H1 (cell line): ENCODE measurements at regions not wholly inside any gene's neighbourhood (a gene's known extent, or its start where the extent isn't known, plus 50 kb on each side); places are given as distances from the start of the nearest gene placed in this dataset.

ENCODE experiments used
- CTCF ChIA-PET: fragments of 300-600 bp; sonication (Branson Sonifier 250); formaldehyde crosslinking; loops from one replicate; lab custom pipeline; 2021; ENCODE audit not compliant: partially characterized antibody; lab: Charles Lee
- POLR2A ChIA-PET: fragments of 300-600 bp; sonication (Branson Sonifier 250); formaldehyde crosslinking; loops from one replicate; lab custom pipeline; 2021; ENCODE audit warnings: inconsistent platforms; ENCODE audit not compliant: partially characterized antibody; lab: Charles Lee
- DNase-seq, 2 experiments: peaks; one replicate each; pipeline versions ENCODE4 v3.0.0 to v3.0.0-alpha.2; 2010 to 2022; ENCODE audit warnings: low spot score in 2 of 2, low read depth in 1 of 2, mixed read lengths in 1 of 2
- FAIRE-seq: peaks from 2 replicates; lab custom pipeline; 2011; peaks lifted over from hg19 to GRCh38; lab: Jason Lieb, UNC
- H2AFZ ChIP-seq: 2 replicates; pipeline ENCODE4 v1.8.1; 2012; ENCODE audit warnings: low read length, inconsistent platforms
- H2AK5ac ChIP-seq: 2 replicates; pipeline ENCODE4 v1.6.1; 2013; ENCODE audit warnings: low read depth, low read length
- H2BK120ac ChIP-seq: replicated peaks from 2 replicates; pipeline ENCODE3; 2013; ENCODE audit warnings: low read depth, low read length, inconsistent platforms
- H2BK12ac ChIP-seq: 2 replicates; pipeline ENCODE4 v1.6.1; 2013; ENCODE audit warnings: low read depth, low read length
- H2BK15ac ChIP-seq: 2 replicates; pipeline ENCODE4 v1.6.1; 2013; ENCODE audit warnings: low read length
- H2BK20ac ChIP-seq: 2 replicates; pipeline ENCODE4 v1.6.1; 2013; ENCODE audit warnings: low read length
- H2BK5ac ChIP-seq: 2 replicates; pipeline ENCODE4 v1.6.1; 2013; ENCODE audit warnings: low read depth, low read length
- H3K14ac ChIP-seq: 2 replicates; pipeline ENCODE4 v1.6.1; 2013; ENCODE audit warnings: inconsistent platforms; ENCODE audit not compliant: insufficient read length
- H3K18ac ChIP-seq: 2 replicates; pipeline ENCODE4 v1.6.1; 2013; ENCODE audit warnings: low read length; ENCODE audit errors: extremely low read depth
- H3K23ac ChIP-seq: 2 replicates; pipeline ENCODE4 v1.6.1; 2013; ENCODE audit warnings: inconsistent platforms; ENCODE audit not compliant: insufficient read length
- H3K23me2 ChIP-seq: 2 replicates; pipeline ENCODE4 v1.6.1; 2013; ENCODE audit warnings: low read depth, low read length
- H3K27ac ChIP-seq: 2 replicates; pipeline ENCODE4 v1.6.1; 2011; ENCODE audit warnings: low read depth, low read length, inconsistent platforms
- H3K27me3 ChIP-seq, 4 experiments: replicated peaks in 1 of 4; 1 replicate in 1 of 4; 2 replicates in 3 of 4; pipeline versions ENCODE4 v1.6.1 to v1.8.1; 2011 to 2013; ENCODE audit warnings: low read length in 3 of 4, mild to moderate bottlenecking in 3 of 4, inconsistent platforms in 2 of 4, mixed read lengths in 2 of 4, moderate library complexity in 1 of 4; ENCODE audit not compliant: control insufficient read depth in 3 of 4, insufficient read depth in 3 of 4; ENCODE audit errors: extremely low read depth in 1 of 4
- H3K36me3 ChIP-seq, 4 experiments: 2 replicates each; pipeline versions ENCODE4 v1.6.1 to v1.8.1; 2011 to 2013; ENCODE audit warnings: mild to moderate bottlenecking in 4 of 4, low read length in 3 of 4, moderate library complexity in 2 of 4, control low read depth in 1 of 4, inconsistent platforms in 1 of 4; ENCODE audit not compliant: insufficient read depth in 4 of 4, control insufficient read depth in 2 of 4
- H3K4ac ChIP-seq: replicated peaks from 2 replicates; pipeline ENCODE3; 2013; ENCODE audit warnings: low read length, low read depth, mixed read lengths, inconsistent platforms; ENCODE audit not compliant: insufficient read length
- H3K4me1 ChIP-seq, 4 experiments: replicated peaks in 1 of 4; 1 replicate in 1 of 4; 2 replicates in 3 of 4; pipeline versions ENCODE4 v1.6.1 to v1.8.1; 2011 to 2013; ENCODE audit warnings: low read length in 3 of 4, inconsistent platforms in 2 of 4, mixed read lengths in 1 of 4; ENCODE audit not compliant: insufficient read depth in 4 of 4, control insufficient read depth in 3 of 4
- H3K4me2 ChIP-seq, 2 experiments: 2 replicates each; pipeline versions ENCODE4 v1.6.1 to v1.8.1; 2011 to 2013; ENCODE audit warnings: low read depth in 2 of 2, low read length in 2 of 2, control low read depth in 1 of 2, inconsistent platforms in 1 of 2, mild to moderate bottlenecking in 1 of 2; ENCODE audit not compliant: insufficient read depth in 1 of 2
- H3K4me3 ChIP-seq, 4 experiments: fragments of 200-600, 300-600 bp in 1 of 4; sonication (generic), shearing (Covaris generic), sonication (Bioruptor Twin) in 1 of 4; 2 replicates each; pipeline versions ENCODE4 v1.5.1 to v1.8.1; 2011 to 2016; ENCODE audit warnings: low read length in 4 of 4, low read depth in 3 of 4, control low read depth in 2 of 4, inconsistent platforms in 2 of 4, mild to moderate bottlenecking in 2 of 4, mixed read lengths in 1 of 4, moderate library complexity in 1 of 4; ENCODE audit not compliant: insufficient read depth in 2 of 4; ENCODE audit errors: extremely low read depth in 1 of 4
- H3K56ac ChIP-seq: replicated peaks from 2 replicates; pipeline ENCODE3; 2013; ENCODE audit warnings: low read depth, mild to moderate bottlenecking, mixed read lengths, low read length, inconsistent platforms; ENCODE audit not compliant: insufficient read length
- H3K79me1 ChIP-seq: 2 replicates; pipeline ENCODE4 v1.6.1; 2013; ENCODE audit warnings: low read depth, low read length, control low read depth
- H3K79me2 ChIP-seq, 2 experiments: 2 replicates each; pipeline versions ENCODE4 v1.6.1 to v1.8.1; 2012 to 2013; ENCODE audit warnings: low read length in 2 of 2, mild to moderate bottlenecking in 2 of 2, inconsistent platforms in 1 of 2; ENCODE audit not compliant: insufficient read depth in 2 of 2, control insufficient read depth in 1 of 2
- H3K9ac ChIP-seq, 4 experiments: replicated peaks in 1 of 4; 1 replicate in 1 of 4; 2 replicates in 3 of 4; pipeline versions ENCODE4 v1.6.1 to v1.8.1; 2011 to 2013; ENCODE audit warnings: low read depth in 3 of 4, low read length in 3 of 4, control low read depth in 2 of 4, mild to moderate bottlenecking in 2 of 4, moderate library complexity in 2 of 4, inconsistent platforms in 1 of 4; ENCODE audit errors: extremely low read depth in 1 of 4
- H3K9me3 ChIP-seq, 2 experiments: 2 replicates each; pipeline versions ENCODE4 v1.6.1 to v1.8.1; 2012 to 2013; ENCODE audit warnings: mild to moderate bottlenecking in 2 of 2, moderate library complexity in 2 of 2, control low read depth in 1 of 2, inconsistent platforms in 1 of 2, low read depth in 1 of 2, low read length in 1 of 2, mixed read lengths in 1 of 2; ENCODE audit not compliant: insufficient read depth in 2 of 2
- H4K20me1 ChIP-seq, 2 experiments: replicated peaks in 1 of 2; 2 replicates each; pipeline versions ENCODE3 to v1.8.1; 2011 to 2013; ENCODE audit warnings: inconsistent platforms in 2 of 2, low read length in 2 of 2, mild to moderate bottlenecking in 1 of 2; ENCODE audit not compliant: insufficient read depth in 2 of 2, control insufficient read depth in 1 of 2
- H4K5ac ChIP-seq: 2 replicates; pipeline ENCODE4 v1.6.1; 2013; ENCODE audit warnings: low read length, low read depth, mixed read lengths, inconsistent platforms; ENCODE audit not compliant: insufficient read length
- H4K8ac ChIP-seq: 2 replicates; pipeline ENCODE4 v1.8.0; 2013; ENCODE audit warnings: mild to moderate bottlenecking, moderate library complexity, low read length, inconsistent platforms; ENCODE audit not compliant: insufficient read depth; ENCODE audit errors: extremely low read depth
- H4K91ac ChIP-seq: replicated peaks from 2 replicates; pipeline ENCODE3; 2013; ENCODE audit warnings: low read length, mixed read lengths, inconsistent platforms; ENCODE audit not compliant: insufficient read length
- CHD1 ChIP-seq: IDR thresholded peaks from 2 replicates; pipeline ENCODE4 v1.6.1; 2012; ENCODE audit warnings: low read depth, low read length, improper control_type of control experiment
- CHD2 ChIP-seq: IDR thresholded peaks from 2 replicates; pipeline ENCODE4 v1.6.1; 2012; ENCODE audit warnings: low read length, improper control_type of control experiment
- HDAC2 ChIP-seq, 2 experiments: fragments of 300-600 bp in 1 of 2; sonication (generic) in 1 of 2; IDR thresholded peaks; 2 replicates each; pipeline ENCODE4 v1.6.1; 2011 to 2012; ENCODE audit warnings: low read depth in 2 of 2, low read length in 2 of 2, mild to moderate bottlenecking in 2 of 2, moderate library complexity in 2 of 2, borderline replicate concordance in 1 of 2, inconsistent platforms in 1 of 2
- NANOG ChIP-seq: IDR thresholded peaks from 2 replicates; pipeline ENCODE4 v1.6.1; 2011; ENCODE audit warnings: low read length, low read depth, mild to moderate bottlenecking, inconsistent platforms; ENCODE audit not compliant: insufficient read depth, poor library complexity, severe bottlenecking
- POLR2AphosphoS5 ChIP-seq: IDR thresholded peaks from 2 replicates; pipeline ENCODE4 v1.6.1; 2011; ENCODE audit warnings: low read depth, low read length
- RNF2 ChIP-seq: fragments of 200-900, 300-1000 bp; sonication (generic); IDR thresholded peaks from 2 replicates; pipeline ENCODE4 v1.7.1; 2016; ENCODE audit warnings: borderline replicate concordance, low read depth, mild to moderate bottlenecking, antibody characterized with exemption, low read length; ENCODE audit not compliant: poor library complexity, severe bottlenecking; ENCODE audit errors: missing control alignments
- SAP30 ChIP-seq: fragments of 300-600 bp; sonication (generic); IDR thresholded peaks from 2 replicates; pipeline ENCODE4 v1.7.1; 2012; ENCODE audit warnings: low read length, moderate library complexity, mild to moderate bottlenecking, inconsistent platforms; ENCODE audit not compliant: insufficient read depth, insufficient replicate concordance
- SIN3A ChIP-seq, 2 experiments: IDR thresholded peaks in 1 of 2; conservative IDR thresholded peaks in 1 of 2; 2 replicates each; pipeline ENCODE4 v1.6.1; 2011 to 2012; ENCODE audit warnings: low read length in 2 of 2, improper control_type of control experiment in 1 of 2, low read depth in 1 of 2, mild to moderate bottlenecking in 1 of 2
- TAF7 ChIP-seq: optimal IDR thresholded peaks from 2 replicates; pipeline ENCODE3; 2011; ENCODE audit warnings: low read depth, mild to moderate bottlenecking, inconsistent platforms, low read length, moderate library complexity, borderline replicate concordance
- TBP ChIP-seq: IDR thresholded peaks from 2 replicates; pipeline ENCODE4 v1.6.1; 2011; ENCODE audit warnings: low read depth, low read length, improper control_type of control experiment
- TEAD4 ChIP-seq: IDR thresholded peaks from 2 replicates; pipeline ENCODE4 v1.6.1; 2012; ENCODE audit warnings: low read depth, low read length, inconsistent platforms, mixed read lengths
- YY1 ChIP-seq: IDR thresholded peaks from 2 replicates; pipeline ENCODE4 v1.6.1; 2011; ENCODE audit warnings: low read depth, mild to moderate bottlenecking, low read length
- ZNF274 ChIP-seq: IDR thresholded peaks from 2 replicates; pipeline ENCODE4 v1.7.0; 2012; ENCODE audit warnings: low read length, borderline replicate concordance; ENCODE audit errors: extremely low read depth
- WGBS, 2 experiments: shearing (Covaris generic) in 1 of 2; methylation state at CpG; one replicate each; pipeline versions ENCODE4 v1.1.6 to v1.1.7; 2013 to 2015; ENCODE audit warnings: low lambda C conversion rate in 2 of 2, mixed read lengths in 2 of 2, inconsistent platforms in 1 of 2, low coverage in 1 of 2, missing lambda C conversion rate in 1 of 2; ENCODE audit not compliant: insufficient replicate concordance in 2 of 2, insufficient coverage in 1 of 2, insufficient read length in 1 of 2; ENCODE audit errors: extremely low coverage in 1 of 2, missing lambda C conversion rate in 1 of 2; 5-methylcytosine and 5-hydroxymethylcytosine counted together

- Histone ChIP-seq H3K4me1 (peaks cover 6 to 21% (median 15%) of the 10 kb centered on the region in 4 experiments; a peak in 6 of 7 replicates), H2BK120ac (no peak overlapping the region), H3K79me1 (no peaks in the 10 kb centered on the region), H3K9me3 (peaks cover under 1 to 3% of the 10 kb centered on the region in 2 experiments; a peak in 2 of 4 replicates), H4K5ac (no peak overlapping the region), H3K4ac (no peak overlapping the region), H4K91ac (no peak overlapping the region), H2AK5ac (no peak overlapping the region), H4K8ac (no peak overlapping the region), H3K79me2 (no peaks in the 10 kb centered on the region), H2AFZ (no peak overlapping the region), H3K23ac (no peak overlapping the region), H3K27ac (no peak overlapping the region), H2BK5ac (no peak overlapping the region), H3K4me2 (no peak overlapping the region; a peak in 1 of 4 replicates), H2BK15ac (no peak overlapping the region), H3K56ac (no peak overlapping the region), H3K36me3 (no peaks in the 10 kb centered on the region), H3K4me3 (no peak overlapping the region), H4K20me1 (no peaks in the 10 kb centered on the region), H3K9ac (no peak overlapping the region), H2BK20ac (no peak overlapping the region), H3K18ac (no peak overlapping the region), H3K23me2 (peaks cover under 1% of the 10 kb centered on the region; the same call in 1 of the 2 replicates), H3K27me3 (no peaks in the 10 kb centered on the region), H2BK12ac (0 out of 2 replicates have a peak overlapping the region, but pooled peaks have one; percentile 7), H3K14ac (no peak overlapping the region)
- TF ChIP-seq TBP (no peak), SAP30 (no peak), TAF7 (no peak), SIN3A (conservative IDR thresholded peaks at IDR 0.05 in 1 of 2, IDR thresholded peaks at IDR 0.05 in 1 of 2; ENCODE audit: low read depth in 1 of 2, low read length in 2 of 2) (no peak), RNF2 (no peak), CHD1 (no peak), HDAC2 (IDR thresholded peaks at IDR 0.05; ENCODE audit: borderline replicate concordance in 1 of 2, low read depth in 2 of 2, low read length in 2 of 2) (no peak), POLR2AphosphoS5 (no peak), YY1 (no peak), NANOG (no peak), TEAD4 (no peak), CHD2 (no peak), ZNF274 (no peak)
- WGBS, 2 experiments: 84% methylated on average over 3 of the region's 3 CpGs; no CpG with 5 or more reads in 1 of the 2 experiments
- FAIRE-seq (no peak), DNase-seq (peak in 1 of 2 experiments; percentile 10)
- ChIA-PET CTCF (no interaction called here), POLR2A (interaction anchor here (1.3 to 1.7 kb wide), 2 partner anchors 16 to 19 kb away, joined by 4 to 5 read pairs; no protein-coding TSS in a partner anchor)
These were observed 783.6 kb downstream of the UQCRFS1 start for GRCh38 chr19:28429356-28429755.
